K562 (cell line): ENCODE measurements at regions not wholly inside any gene's neighbourhood (a gene's known extent, or its start where the extent isn't known, plus 50 kb on each side); places are given as distances from the start of the nearest gene placed in this dataset.

Experiments used
- ATAC-seq: fragments of 200-7000 bp; cut with Tn5 transposase; 3 replicates; pipeline ENCODE4 v1.9.1; 2020; ENCODE audit warnings: moderate library complexity
- BruUV-seq: library from RNA; stranded (reverse); fragments of 400-500 nt; replicated peaks from 2 replicates; lab custom pipeline; 2021; lab: Mats Ljungman, UMichigan
- CTCF ChIA-PET: fragments of 300-600 bp; formaldehyde crosslinking; extraction: SDS; loops from one replicate; lab custom pipeline; 2021; ENCODE audit warnings: low intra/inter-chr PET ratio; lab: Yijun Ruan, JAX
- POLR2A ChIA-PET: fragments of 300-600, 350-650 bp; sonication (Branson Sonifier 250); formaldehyde crosslinking; extraction: SDS; loops from one replicate; lab custom pipeline; 2021; ENCODE audit warnings: antibody characterized with exemption, inconsistent platforms; lab: Yijun Ruan, JAX
- DNase-seq, 4 experiments: peaks; one replicate each; pipeline versions ENCODE4 v3.0.0 to v3.0.0-alpha.2; 2011 to 2018; ENCODE audit warnings: low spot score in 3 of 4, mixed read lengths in 3 of 4; ENCODE audit errors: extremely low read depth in 1 of 4
- FAIRE-seq: peaks from 2 replicates; lab custom pipeline; 2011; peaks lifted over from hg19 to GRCh38; lab: Jason Lieb, UNC
- H2AFZ ChIP-seq: 2 replicates; pipeline ENCODE4 v1.6.0; 2011; ENCODE audit warnings: low read depth, low read length, control low read depth, inconsistent platforms
- H3K27ac ChIP-seq: fragments of 200-600 bp; 3 replicates; pipeline ENCODE4 v1.8.0; 2011; ENCODE audit warnings: low read depth, mild to moderate bottlenecking, control low read depth, inconsistent platforms, low read length, moderate library complexity, mixed read lengths; ENCODE audit errors: extremely low read depth
- H3K27me3 ChIP-seq, 2 experiments: fragments of 300-600 bp in 1 of 2; 2 replicates in 1 of 2; 3 replicates in 1 of 2; pipeline versions ENCODE4 v1.6.0 to v1.8.0; 2011; ENCODE audit warnings: inconsistent platforms in 2 of 2, low read length in 2 of 2, mild to moderate bottlenecking in 1 of 2, mixed read lengths in 1 of 2, moderate library complexity in 1 of 2; ENCODE audit not compliant: control insufficient read depth in 2 of 2, insufficient read depth in 2 of 2
- H3K36me3 ChIP-seq: fragments of 300-600 bp; 3 replicates; pipeline ENCODE4 v1.8.0; 2011; ENCODE audit warnings: mild to moderate bottlenecking, low read length, inconsistent platforms; ENCODE audit not compliant: control insufficient read depth, insufficient read depth
- H3K4me1 ChIP-seq, 2 experiments: fragments of 200-600 bp in 1 of 2; replicated peaks in 1 of 2; 2 replicates in 1 of 2; 3 replicates in 1 of 2; pipeline versions ENCODE4 v1.5.1 to v1.8.0; 2011; ENCODE audit warnings: inconsistent platforms in 2 of 2, low read length in 2 of 2, mild to moderate bottlenecking in 1 of 2, mixed read lengths in 1 of 2, moderate library complexity in 1 of 2; ENCODE audit not compliant: control insufficient read depth in 2 of 2, insufficient read depth in 2 of 2
- H3K4me2 ChIP-seq: 2 replicates; pipeline ENCODE4 v1.6.1; 2011; ENCODE audit warnings: low read length, control low read depth, inconsistent platforms, mixed read lengths; ENCODE audit not compliant: insufficient read depth
- H3K4me3 ChIP-seq: fragments of 200-600 bp; sonication (generic), shearing (Covaris generic); 2 replicates; pipeline ENCODE4 v1.5.1; 2016; ENCODE audit warnings: control low read depth, inconsistent platforms
- H3K79me2 ChIP-seq: fragments of 200-600 bp; 3 replicates; pipeline ENCODE4 v1.8.0; 2011; ENCODE audit warnings: low read length, inconsistent platforms; ENCODE audit not compliant: control insufficient read depth, insufficient read depth
- H3K9ac ChIP-seq, 2 experiments: 2 replicates each; pipeline versions ENCODE4 v1.6.0 to v1.6.1; 2011; ENCODE audit warnings: low read depth in 2 of 2, low read length in 2 of 2, control low read depth in 1 of 2, inconsistent platforms in 1 of 2, mild to moderate bottlenecking in 1 of 2, mixed read lengths in 1 of 2; ENCODE audit not compliant: insufficient read depth in 1 of 2
- H3K9me1 ChIP-seq: one replicate; pipeline ENCODE4 v1.6.0; 2011; ENCODE audit warnings: inconsistent platforms, mild to moderate bottlenecking, low read length, moderate library complexity; ENCODE audit not compliant: control insufficient read depth, insufficient read depth
- H3K9me3 ChIP-seq: replicated peaks from 2 replicates; pipeline ENCODE4 v1.5.1; 2011; ENCODE audit warnings: low read depth, low read length, inconsistent platforms; ENCODE audit not compliant: control insufficient read depth, insufficient read depth
- H4K20me1 ChIP-seq: replicated peaks from 2 replicates; pipeline ENCODE4 v1.6.1; 2011; ENCODE audit warnings: low read length, inconsistent platforms, mixed read lengths; ENCODE audit not compliant: control insufficient read depth, insufficient read depth
- ARID3A ChIP-seq: IDR thresholded peaks from 2 replicates; pipeline ENCODE4 v1.6.1; 2012; ENCODE audit warnings: low read depth, low read length, improper control_type of control experiment, borderline replicate concordance
- ARNT ChIP-seq, 2 experiments: fragments of 450-650 bp; IDR thresholded peaks; 2 replicates each; pipeline ENCODE4 v1.6.1; 2016; ENCODE audit warnings: mild to moderate bottlenecking in 1 of 2
- CREB3 ChIP-seq: fragments of 450-650 bp; conservative IDR thresholded peaks from 2 replicates; pipeline ENCODE4 v1.6.1; 2016; ENCODE audit warnings: missing genetic modification characterization, low read depth, mild to moderate bottlenecking, missing compliant biosample characterization, moderate library complexity
- NCOA6 ChIP-seq: fragments of 450-650 bp; IDR thresholded peaks from 2 replicates; pipeline ENCODE4 v1.6.1; 2017; ENCODE audit warnings: mild to moderate bottlenecking
- PML ChIP-seq: IDR thresholded peaks from 2 replicates; pipeline ENCODE4 v1.6.1; 2012; ENCODE audit warnings: low read length, inconsistent platforms
- PTBP1 ChIP-seq: fragments of 200-400 bp; formaldehyde crosslinking; IDR thresholded peaks from 2 replicates; pipeline ENCODE4 v1.6.1; 2017; ENCODE audit warnings: low read depth, low read length
- RBM15 ChIP-seq: fragments of 200-400 bp; formaldehyde crosslinking; IDR thresholded peaks from 2 replicates; pipeline ENCODE4 v1.6.1; 2018; ENCODE audit warnings: mild to moderate bottlenecking, low read length, moderate library complexity; ENCODE audit not compliant: insufficient read depth
- RREB1 ChIP-seq: fragments of 250-450 bp; sonication (Bioruptor Pico); IDR thresholded peaks from 2 replicates; pipeline ENCODE4 v1.4.0; 2020
- WGBS: fragments of 100-300 bp; shearing (Covaris generic); methylation state at CpG from one replicate; pipeline ENCODE4 v1.1.6; 2016; ENCODE audit warnings: low coverage, mixed read lengths; ENCODE audit not compliant: insufficient coverage; ENCODE audit errors: missing lambda C conversion rate; 5-methylcytosine and 5-hydroxymethylcytosine counted together
- in situ Hi-C: fragments of 300-500 bp; cut with MboI; formaldehyde crosslinking; loops from 4 replicates; pipeline ENCODE4 v1.15.0; 2018; ENCODE audit warnings: inconsistent platforms, mixed read lengths
- intact Hi-C: fragments of 100-400 bp; cut with micrococcal nuclease; formaldehyde crosslinking; loops from 2 replicates; pipeline ENCODE4 v1.14.2; 2022

GRCh38 chr5:99922386-99922785 lies 612.8 kb upstream of the FAM174A start:
- no peaks in the 10 kb centered on the region for H3K9me3 ChIP-seq
- H3K9ac ChIP-seq = no peak overlapping the region
- no peak overlapping the region for H2AFZ ChIP-seq
- POLR2A ChIA-PET = no interaction called here
- in situ Hi-C loops (no loop called here), intact Hi-C loops (no loop called here)
- TF ChIP-seq CREB3 (tag) (no peak), RBM15 (no peak), PTBP1 (no peak), PML (no peak)
- ATAC-seq = no peak
- no peaks in the 10 kb centered on the region for H3K36me3 ChIP-seq
- no peaks in the 10 kb centered on the region for H3K27me3 ChIP-seq
- CTCF ChIA-PET = no interaction called here
- BruUV-seq = no TSS peak
- no peak overlapping the region for H3K4me3 ChIP-seq
- no peak for DNase-seq
- H4K20me1 ChIP-seq = no peaks in the 10 kb centered on the region
- no peak overlapping the region for H3K4me2 ChIP-seq
- H3K79me2 ChIP-seq = no peaks in the 10 kb centered on the region
- H3K9me1 ChIP-seq = no peaks in the 10 kb centered on the region
- H3K27ac ChIP-seq = no peak overlapping the region
- no peaks in the 10 kb centered on the region for H3K4me1 ChIP-seq
- no peak for FAIRE-seq

GRCh38 chr5:99911971-99912370 lies 623.2 kb upstream of the FAM174A start:
- Histone ChIP-seq H3K4me3 (no peak overlapping the region), H3K27me3 (no peaks in the 10 kb centered on the region), H3K36me3 (no peaks in the 10 kb centered on the region), H3K9ac (no peak overlapping the region), H4K20me1 (no peaks in the 10 kb centered on the region), H3K9me1 (no peaks in the 10 kb centered on the region), H3K4me1 (no peaks in the 10 kb centered on the region), H3K79me2 (no peaks in the 10 kb centered on the region), H3K27ac (no peak overlapping the region), H2AFZ (no peak overlapping the region), H3K4me2 (no peak overlapping the region), H3K9me3 (no peaks in the 10 kb centered on the region)
- ATAC-seq (no peak), FAIRE-seq (no peak), DNase-seq (no peak)
- 0% methylated on average over 1 of the region's 1 CpG for WGBS
- CTCF ChIA-PET = no interaction called here
- intact Hi-C loops (no loop called here), in situ Hi-C loops (no loop called here)
- POLR2A ChIA-PET = no interaction called here
- BruUV-seq = no TSS peak
- TF ChIP-seq ARNT (IDR thresholded peaks at IDR 0.05) (no peak), ARID3A (no peak), NCOA6 (no peak), RREB1 (no peak)
